PC-9 (cell line): ENCODE measurements at regions not wholly inside any gene's neighbourhood (a gene's known extent, or its start where the extent isn't known, plus 50 kb on each side); places are given as distances from the start of the nearest gene placed in this dataset.

Source experiments
- BruUV-seq: library from RNA; stranded (reverse); fragments of 400-500 nt; replicated peaks from 2 replicates; lab custom pipeline; 2021; lab: Mats Ljungman, UMichigan
- CTCF ChIA-PET: fragments of 300-600 bp; sonication (Branson Sonifier 250); formaldehyde crosslinking; loops from one replicate; lab custom pipeline; 2022; ENCODE audit warnings: antibody characterized with exemption; lab: Charles Lee
- POLR2A ChIA-PET: fragments of 300-600 bp; sonication (Branson Sonifier 250); formaldehyde crosslinking; loops from one replicate; lab custom pipeline; 2022; ENCODE audit warnings: antibody characterized with exemption; ENCODE audit not compliant: unreplicated experiment; lab: Charles Lee
- DNase-seq, 2 experiments: peaks; one replicate each; pipeline versions ENCODE4 v3.0.0 to v3.0.0-alpha.2; 2015 to 2022; ENCODE audit warnings: mixed read lengths in 1 of 2
- H2AFZ ChIP-seq: fragments of 200-600 bp; sonication (generic); 2 replicates; pipeline ENCODE4 v1.8.1; 2017; ENCODE audit warnings: antibody characterized with exemption
- H3F3A ChIP-seq: fragments of 200-600 bp; sonication (generic); 2 replicates; pipeline ENCODE4 v1.8.1; 2017; ENCODE audit warnings: antibody characterized with exemption, mild to moderate bottlenecking, low read depth; ENCODE audit not compliant: insufficient read depth
- H3K27ac ChIP-seq: fragments of 200-600 bp; sonication (generic); 2 replicates; pipeline ENCODE4 v1.6.1; 2016; ENCODE audit warnings: mixed run types
- H3K27me3 ChIP-seq: fragments of 200-600 bp; sonication (generic); 2 replicates; pipeline ENCODE4 v1.6.1; 2016; ENCODE audit warnings: low read depth, mixed run types; ENCODE audit not compliant: insufficient read depth
- H3K36me3 ChIP-seq: fragments of 200-600 bp; sonication (generic); 2 replicates; pipeline ENCODE4 v1.6.1; 2016; ENCODE audit warnings: low read depth, mixed run types
- H3K4me1 ChIP-seq: fragments of 200-600 bp; sonication (generic); replicated peaks from 2 replicates; pipeline ENCODE4 v1.6.1; 2016; ENCODE audit warnings: mixed run types; ENCODE audit not compliant: insufficient read depth
- H3K4me2 ChIP-seq: fragments of 200-600 bp; sonication (generic); 2 replicates; pipeline ENCODE4 v1.6.1; 2017; ENCODE audit warnings: mixed run types
- H3K4me3 ChIP-seq: fragments of 200-600 bp; sonication (generic); 2 replicates; pipeline ENCODE4 v1.6.1; 2016; ENCODE audit warnings: mixed run types
- H3K79me2 ChIP-seq: fragments of 200-600 bp; sonication (generic); 2 replicates; pipeline ENCODE4 v1.6.1; 2017; ENCODE audit warnings: low read depth, mixed run types
- H3K9me2 ChIP-seq: fragments of 200-600 bp; sonication (generic); 2 replicates; pipeline ENCODE4 v1.8.1; 2017; ENCODE audit warnings: mild to moderate bottlenecking; ENCODE audit not compliant: insufficient read depth
- H3K9me3 ChIP-seq: fragments of 200-600 bp; sonication (generic); 2 replicates; pipeline ENCODE4 v1.8.1; 2016; ENCODE audit warnings: low read depth; ENCODE audit not compliant: insufficient read depth
- H4K20me1 ChIP-seq: fragments of 200-600 bp; sonication (generic); 2 replicates; pipeline ENCODE4 v1.8.1; 2017; ENCODE audit not compliant: insufficient read depth
- EZH2 ChIP-seq: fragments of 200-600 bp; sonication (generic); IDR thresholded peaks from 2 replicates; pipeline ENCODE4 v1.8.0; 2017; ENCODE audit warnings: antibody characterized with exemption, low read depth
- intact Hi-C: fragments of 100-400 bp; cut with micrococcal nuclease; formaldehyde crosslinking; loops from one replicate; pipeline ENCODE4 v1.10.0; 2022; ENCODE audit not compliant: unreplicated experiment
- TF ChIP-seq, protein P1 (sequence below): fragments of 200-600 bp; sonication (generic); conservative IDR thresholded peaks from 2 replicates; pipeline ENCODE4 v1.6.1; 2017; ENCODE audit warnings: mixed run types, antibody characterized with exemption, mild to moderate bottlenecking, moderate library complexity

DNA sequence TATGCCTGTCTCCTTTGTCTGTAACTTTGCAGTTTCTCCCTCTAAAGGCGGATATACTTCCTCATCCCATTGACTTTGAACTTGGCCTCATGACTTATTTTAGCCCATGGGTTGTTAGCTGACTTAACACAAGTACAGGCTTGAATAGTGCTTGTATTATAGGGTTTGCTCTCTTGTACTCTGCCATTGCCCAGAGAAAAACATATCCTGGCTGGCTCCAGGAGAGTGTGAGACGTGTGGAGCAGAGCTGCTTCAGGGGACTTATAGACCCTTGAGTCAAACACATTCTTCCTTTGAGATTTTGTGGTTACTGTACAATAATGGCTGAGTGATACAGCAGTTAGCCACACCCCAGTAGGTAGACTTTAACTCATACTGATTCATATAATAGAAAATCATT is 124.0 kb downstream of the RAP2B start:
- no peaks in the 10 kb centered on the region for H3K36me3 ChIP-seq
- BruUV-seq: no TSS peak
- intact Hi-C loops: loop anchor here (2.0 kb wide), 2 partner anchors 29 to 125 kb away; no protein-coding TSS in a partner anchor
- no peaks in the 10 kb centered on the region for H3K27me3 ChIP-seq
- no peak overlapping the region for H3K4me2 ChIP-seq
- no peaks in the 10 kb centered on the region for H4K20me1 ChIP-seq
- H3F3A ChIP-seq: no peaks in the 10 kb centered on the region
- no peak overlapping the region for H2AFZ ChIP-seq
- CTCF ChIA-PET: no interaction called here
- peaks cover 22% of the 10 kb centered on the region for H3K4me1 ChIP-seq
- POLR2A ChIA-PET: no interaction called here
- no peak overlapping the region for H3K4me3 ChIP-seq
- no peaks in the 10 kb centered on the region for H3K9me2 ChIP-seq
- H3K27ac ChIP-seq: no peak overlapping the region
- no peak for TF ChIP-seq EZH2
- TF ChIP-seq, protein P1, sequence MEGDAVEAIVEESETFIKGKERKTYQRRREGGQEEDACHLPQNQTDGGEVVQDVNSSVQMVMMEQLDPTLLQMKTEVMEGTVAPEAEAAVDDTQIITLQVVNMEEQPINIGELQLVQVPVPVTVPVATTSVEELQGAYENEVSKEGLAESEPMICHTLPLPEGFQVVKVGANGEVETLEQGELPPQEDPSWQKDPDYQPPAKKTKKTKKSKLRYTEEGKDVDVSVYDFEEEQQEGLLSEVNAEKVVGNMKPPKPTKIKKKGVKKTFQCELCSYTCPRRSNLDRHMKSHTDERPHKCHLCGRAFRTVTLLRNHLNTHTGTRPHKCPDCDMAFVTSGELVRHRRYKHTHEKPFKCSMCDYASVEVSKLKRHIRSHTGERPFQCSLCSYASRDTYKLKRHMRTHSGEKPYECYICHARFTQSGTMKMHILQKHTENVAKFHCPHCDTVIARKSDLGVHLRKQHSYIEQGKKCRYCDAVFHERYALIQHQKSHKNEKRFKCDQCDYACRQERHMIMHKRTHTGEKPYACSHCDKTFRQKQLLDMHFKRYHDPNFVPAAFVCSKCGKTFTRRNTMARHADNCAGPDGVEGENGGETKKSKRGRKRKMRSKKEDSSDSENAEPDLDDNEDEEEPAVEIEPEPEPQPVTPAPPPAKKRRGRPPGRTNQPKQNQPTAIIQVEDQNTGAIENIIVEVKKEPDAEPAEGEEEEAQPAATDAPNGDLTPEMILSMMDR: no peak
- no peaks in the 10 kb centered on the region for H3K9me3 ChIP-seq
- no peaks in the 10 kb centered on the region for H3K79me2 ChIP-seq
- no peak for DNase-seq

DNA sequence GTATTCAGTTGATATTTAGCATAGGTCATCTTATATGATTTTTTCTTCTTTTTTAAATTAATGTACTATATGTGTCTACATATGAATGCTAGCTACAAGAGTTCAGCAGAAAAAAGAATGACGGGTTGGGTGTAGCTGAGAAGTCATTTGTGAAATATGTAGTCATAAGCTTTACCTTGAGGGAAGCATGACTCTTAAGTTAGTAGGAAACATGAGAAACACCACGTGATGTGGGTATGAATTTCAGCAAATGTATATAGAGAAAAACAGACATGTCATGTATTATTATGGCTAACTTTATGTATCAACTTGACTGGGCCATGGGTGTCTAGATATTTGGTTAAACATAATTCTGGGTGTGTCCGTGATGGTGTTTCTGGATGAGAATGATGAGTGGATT is 125.0 kb downstream of the RAP2B start:
- no peak overlapping the region for H3K27ac ChIP-seq
- H3K9me2 ChIP-seq: no peaks in the 10 kb centered on the region
- H3F3A ChIP-seq: no peaks in the 10 kb centered on the region
- TF ChIP-seq, protein P1: no peak
- TF ChIP-seq EZH2: no peak
- H4K20me1 ChIP-seq: no peaks in the 10 kb centered on the region
- ChIA-PET POLR2A (interaction anchor here (0.5 to 0.6 kb wide), 2 partner anchors 120 to 235 kb away, joined by 4 to 8 read pairs; no protein-coding TSS in a partner anchor), CTCF (no interaction called here)
- no peaks in the 10 kb centered on the region for H3K27me3 ChIP-seq
- BruUV-seq: no TSS peak
- no peak overlapping the region for H3K4me2 ChIP-seq
- DNase-seq: no peak
- intact Hi-C loops: no loop called here
- H3K36me3 ChIP-seq: no peaks in the 10 kb centered on the region
- H2AFZ ChIP-seq: no peak overlapping the region
- H3K9me3 ChIP-seq: no peaks in the 10 kb centered on the region
- H3K79me2 ChIP-seq: no peaks in the 10 kb centered on the region
- no peak overlapping the region for H3K4me3 ChIP-seq
- H3K4me1 ChIP-seq: peaks cover 22% of the 10 kb centered on the region

DNA sequence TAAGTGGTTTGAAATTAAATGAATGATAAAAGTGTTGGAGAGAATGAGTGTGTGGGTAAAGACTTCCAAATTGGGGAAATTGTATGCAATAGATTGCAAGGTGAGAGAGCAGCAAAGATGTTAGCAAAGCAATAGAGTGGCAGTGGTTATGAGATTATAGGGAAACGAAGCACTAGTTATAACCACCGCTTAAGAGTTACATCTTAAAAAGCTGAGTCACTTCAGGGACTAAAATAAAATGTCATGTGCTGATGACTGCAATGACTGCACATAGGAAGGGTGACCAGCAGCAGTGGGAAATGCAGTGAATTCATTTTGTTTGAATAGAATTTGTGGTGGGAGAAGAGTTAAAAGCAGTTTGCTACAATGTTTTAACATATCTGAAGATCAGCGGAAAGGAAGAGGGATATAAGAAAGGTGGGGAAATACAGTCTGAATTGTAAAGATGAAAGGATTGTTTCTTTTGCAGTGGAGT is 127.3 kb downstream of the RAP2B start:
- Histone ChIP-seq H4K20me1 (no peaks in the 10 kb centered on the region), H3K9me3 (no peaks in the 10 kb centered on the region), H3K79me2 (no peaks in the 10 kb centered on the region), H3F3A (no peaks in the 10 kb centered on the region), H3K4me3 (no peak overlapping the region), H3K4me2 (no peak overlapping the region), H3K4me1 (peaks cover 15% of the 10 kb centered on the region), H3K36me3 (no peaks in the 10 kb centered on the region), H3K9me2 (no peaks in the 10 kb centered on the region), H3K27me3 (no peaks in the 10 kb centered on the region), H3K27ac (no peak overlapping the region), H2AFZ (no peak overlapping the region)
- POLR2A ChIA-PET: interaction anchor here (0.7 kb wide), 1 partner anchor 28 kb away, joined by 4 read pairs; no protein-coding TSS in a partner anchor
- TF ChIP-seq, protein P1: no peak
- TF ChIP-seq EZH2: no peak
- DNase-seq: no peak
- intact Hi-C loops: no loop called here
- no TSS peak for BruUV-seq
- CTCF ChIA-PET: no interaction called here
